ENCODE measurements at regions not wholly inside any gene's neighbourhood (a gene's known extent, or its start where the extent isn't known, plus 50 kb on each side); places are given as distances from the start of the nearest gene placed in this dataset.

DNA sequence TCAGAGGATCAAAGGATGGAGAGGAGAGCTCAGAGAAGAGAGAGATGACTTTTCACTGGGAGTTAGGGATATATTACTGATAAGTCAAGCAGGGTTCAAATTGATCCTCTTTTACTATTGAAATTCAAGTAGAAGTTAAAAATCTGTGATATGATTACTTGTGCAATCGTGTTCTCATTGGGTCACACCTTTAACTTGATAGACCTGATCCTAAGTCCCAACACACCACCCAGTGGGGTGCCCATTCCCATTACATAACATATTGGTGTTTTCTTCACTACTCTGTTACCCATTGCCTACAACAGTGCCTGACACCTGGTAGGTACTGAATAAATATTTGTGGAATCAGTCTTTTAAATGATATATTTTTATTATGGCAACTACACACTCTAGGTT, 66.4 kb upstream of the PICALM start:
- TF ChIP-seq, protein P1, sequence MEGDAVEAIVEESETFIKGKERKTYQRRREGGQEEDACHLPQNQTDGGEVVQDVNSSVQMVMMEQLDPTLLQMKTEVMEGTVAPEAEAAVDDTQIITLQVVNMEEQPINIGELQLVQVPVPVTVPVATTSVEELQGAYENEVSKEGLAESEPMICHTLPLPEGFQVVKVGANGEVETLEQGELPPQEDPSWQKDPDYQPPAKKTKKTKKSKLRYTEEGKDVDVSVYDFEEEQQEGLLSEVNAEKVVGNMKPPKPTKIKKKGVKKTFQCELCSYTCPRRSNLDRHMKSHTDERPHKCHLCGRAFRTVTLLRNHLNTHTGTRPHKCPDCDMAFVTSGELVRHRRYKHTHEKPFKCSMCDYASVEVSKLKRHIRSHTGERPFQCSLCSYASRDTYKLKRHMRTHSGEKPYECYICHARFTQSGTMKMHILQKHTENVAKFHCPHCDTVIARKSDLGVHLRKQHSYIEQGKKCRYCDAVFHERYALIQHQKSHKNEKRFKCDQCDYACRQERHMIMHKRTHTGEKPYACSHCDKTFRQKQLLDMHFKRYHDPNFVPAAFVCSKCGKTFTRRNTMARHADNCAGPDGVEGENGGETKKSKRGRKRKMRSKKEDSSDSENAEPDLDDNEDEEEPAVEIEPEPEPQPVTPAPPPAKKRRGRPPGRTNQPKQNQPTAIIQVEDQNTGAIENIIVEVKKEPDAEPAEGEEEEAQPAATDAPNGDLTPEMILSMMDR (conservative IDR thresholded peaks at IDR 0.05; ENCODE audit: low read depth, low read length) = no peak
- TF ChIP-seq EZH2 (IDR thresholded peaks at IDR 0.05; ENCODE audit: low read length, unreplicated experiment) (no peak), EZH2phosphoT487 (IDR thresholded peaks at IDR 0.05; ENCODE audit: borderline replicate concordance, low read length) (no peak)

Data from PC-3 (cell line).